GM12864 (cell line): ENCODE measurements at regions not wholly inside any gene's neighbourhood (a gene's known extent, or its start where the extent isn't known, plus 50 kb on each side); places are given as distances from the start of the nearest gene placed in this dataset.

Source experiments
- DNase-seq: peaks from one replicate; pipeline ENCODE4 v3.0.0-alpha.2; 2011; ENCODE audit warnings: low read depth
- H3K4me3 ChIP-seq: 2 replicates; pipeline ENCODE4 v1.5.1; 2011; ENCODE audit warnings: mild to moderate bottlenecking, low read depth, low read length, control low read depth
- TF ChIP-seq, protein P1 (sequence below): IDR thresholded peaks from 2 replicates; pipeline ENCODE4 v1.5.1; 2011; ENCODE audit warnings: low read depth, mild to moderate bottlenecking, moderate library complexity, low read length, control low read depth, inconsistent platforms; ENCODE audit errors: missing control alignments

DNA sequence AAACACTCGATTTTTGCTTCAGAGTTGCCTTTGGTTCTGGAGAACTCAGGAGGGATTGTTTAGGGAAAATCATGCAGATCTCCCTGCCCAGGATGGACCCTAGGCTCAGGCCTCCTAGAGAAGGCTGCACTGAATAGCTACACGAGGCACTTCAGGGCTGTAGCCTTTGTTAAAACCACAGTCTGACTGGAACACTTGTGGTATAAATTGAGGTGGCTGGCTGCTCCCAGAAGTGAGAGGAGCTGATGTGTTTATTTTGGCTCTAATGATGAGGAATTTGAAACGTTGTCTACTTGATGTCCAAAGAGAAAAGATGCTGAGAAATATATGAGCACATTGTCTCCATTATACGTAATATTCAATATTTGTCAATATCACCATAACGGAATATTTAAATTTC lies 762.1 kb upstream of the ARGLU1 start:
- DNase-seq, result no peak

DNA sequence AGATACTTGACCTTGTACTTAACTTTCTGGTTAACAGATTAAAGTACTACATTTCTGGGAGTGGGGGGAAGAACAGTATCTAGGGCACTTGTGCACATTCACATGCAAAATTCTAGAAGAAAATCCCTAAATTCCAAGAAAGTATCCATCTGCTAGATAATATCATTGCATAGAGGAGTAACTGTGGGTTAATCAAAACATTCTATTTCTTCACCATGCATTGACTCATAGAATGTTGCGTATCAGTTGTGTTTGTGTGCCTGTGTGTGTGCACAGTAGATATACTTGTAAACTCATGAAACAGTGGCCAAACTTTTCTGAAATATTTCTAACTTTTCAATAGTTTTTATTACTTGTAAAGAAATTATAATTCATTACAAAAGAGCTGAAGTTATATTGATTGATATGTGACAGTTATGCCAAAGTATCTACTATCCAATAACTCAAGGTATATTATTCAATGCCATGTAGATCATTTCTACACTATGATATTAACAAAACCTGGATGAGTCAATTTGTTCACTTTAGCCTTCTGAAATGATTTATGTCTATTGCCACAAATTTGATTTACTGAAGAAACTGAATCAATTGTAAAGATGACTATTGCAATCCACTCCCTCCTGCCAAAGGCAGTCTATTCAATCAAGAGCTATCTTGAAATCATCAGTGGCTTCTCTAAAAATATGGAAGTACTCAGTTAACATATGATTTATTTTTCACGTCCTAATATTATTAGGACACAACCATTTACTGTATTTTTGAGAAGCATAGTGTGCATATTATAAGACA lies 756.7 kb upstream of the ARGLU1 start:
- TF ChIP-seq, protein P1, sequence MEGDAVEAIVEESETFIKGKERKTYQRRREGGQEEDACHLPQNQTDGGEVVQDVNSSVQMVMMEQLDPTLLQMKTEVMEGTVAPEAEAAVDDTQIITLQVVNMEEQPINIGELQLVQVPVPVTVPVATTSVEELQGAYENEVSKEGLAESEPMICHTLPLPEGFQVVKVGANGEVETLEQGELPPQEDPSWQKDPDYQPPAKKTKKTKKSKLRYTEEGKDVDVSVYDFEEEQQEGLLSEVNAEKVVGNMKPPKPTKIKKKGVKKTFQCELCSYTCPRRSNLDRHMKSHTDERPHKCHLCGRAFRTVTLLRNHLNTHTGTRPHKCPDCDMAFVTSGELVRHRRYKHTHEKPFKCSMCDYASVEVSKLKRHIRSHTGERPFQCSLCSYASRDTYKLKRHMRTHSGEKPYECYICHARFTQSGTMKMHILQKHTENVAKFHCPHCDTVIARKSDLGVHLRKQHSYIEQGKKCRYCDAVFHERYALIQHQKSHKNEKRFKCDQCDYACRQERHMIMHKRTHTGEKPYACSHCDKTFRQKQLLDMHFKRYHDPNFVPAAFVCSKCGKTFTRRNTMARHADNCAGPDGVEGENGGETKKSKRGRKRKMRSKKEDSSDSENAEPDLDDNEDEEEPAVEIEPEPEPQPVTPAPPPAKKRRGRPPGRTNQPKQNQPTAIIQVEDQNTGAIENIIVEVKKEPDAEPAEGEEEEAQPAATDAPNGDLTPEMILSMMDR, result no peak
- H3K4me3 ChIP-seq, result no peak overlapping the region
- DNase-seq, result no peak

More for the DNA sequence above, 762.1 kb upstream of the ARGLU1 start:
- H3K4me3 ChIP-seq, result no peak overlapping the region
- TF ChIP-seq, protein P1, result no peak

DNA sequence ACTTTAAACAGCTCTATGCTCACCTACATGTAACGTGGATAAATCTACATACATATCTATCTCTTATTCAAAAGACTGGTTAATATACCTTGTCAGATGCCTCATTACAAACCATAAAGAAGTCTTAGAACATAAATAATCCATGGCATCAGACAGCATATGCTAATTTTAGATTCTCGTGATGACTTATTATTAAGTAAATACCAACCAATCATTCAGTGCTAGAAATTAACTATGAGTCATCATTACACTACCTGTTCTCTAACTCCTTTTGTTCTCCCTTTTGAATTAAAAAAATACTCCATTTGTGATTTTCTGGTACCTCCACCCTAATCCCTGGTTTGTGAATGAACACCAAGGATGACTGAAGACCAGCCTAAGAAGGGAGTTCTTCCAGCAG lies 754.3 kb upstream of the ARGLU1 start:
- no peak for DNase-seq
- H3K4me3 ChIP-seq, result no peak overlapping the region
- TF ChIP-seq, protein P1, result no peak

DNA sequence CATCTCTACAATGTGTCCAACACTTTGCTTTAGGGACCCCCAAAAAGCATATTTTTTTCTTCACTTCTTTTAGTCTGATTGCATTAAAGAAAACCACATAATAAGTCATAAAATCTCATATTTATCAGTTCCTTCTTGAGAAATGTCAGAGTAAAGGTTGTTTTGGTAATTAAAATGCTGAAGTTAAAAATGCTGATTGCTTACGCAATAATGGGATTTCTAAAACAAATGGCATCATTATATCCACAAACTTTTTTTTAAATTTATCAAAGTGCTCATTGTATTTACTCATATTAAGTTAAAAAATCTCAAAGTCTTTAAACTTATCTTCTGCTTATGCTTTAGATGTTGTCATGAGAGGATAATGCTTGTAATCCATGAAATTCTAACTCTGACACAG lies 737.2 kb upstream of the ARGLU1 start:
- DNase-seq, result no peak
- TF ChIP-seq, protein P1, result no peak
- H3K4me3 ChIP-seq, result no peak overlapping the region

DNA sequence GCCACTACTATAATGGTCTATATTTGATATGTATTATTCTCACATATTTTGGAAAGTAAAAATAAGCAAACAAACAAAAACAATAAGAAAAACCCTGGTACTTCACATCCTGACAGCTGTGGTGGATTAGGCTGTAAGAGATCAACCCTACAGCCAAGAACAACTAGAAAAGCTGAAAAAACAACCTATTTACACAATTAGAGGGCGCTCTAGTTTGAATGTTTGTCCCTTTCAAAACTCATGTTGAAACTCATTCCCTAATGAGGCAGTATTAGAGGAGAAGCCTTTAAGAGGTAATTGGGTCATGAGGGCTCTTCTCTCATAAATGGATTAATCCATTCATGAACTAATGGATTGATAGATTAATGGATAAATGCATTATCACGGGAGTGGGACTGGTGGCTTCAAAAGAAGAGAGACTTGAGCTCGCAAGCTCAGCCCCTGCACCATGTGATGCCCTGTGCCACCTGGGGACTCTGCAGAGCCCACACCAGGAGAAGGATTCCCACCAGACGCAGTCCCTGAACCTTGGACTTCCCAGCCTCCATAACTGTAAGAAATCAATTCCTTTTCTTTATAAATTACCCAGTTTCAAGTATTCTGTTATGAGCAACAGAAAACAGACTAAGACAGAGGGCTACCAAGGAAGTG lies 733.9 kb upstream of the ARGLU1 start:
- DNase-seq, result no peak
- TF ChIP-seq, protein P1, result no peak

DNA sequence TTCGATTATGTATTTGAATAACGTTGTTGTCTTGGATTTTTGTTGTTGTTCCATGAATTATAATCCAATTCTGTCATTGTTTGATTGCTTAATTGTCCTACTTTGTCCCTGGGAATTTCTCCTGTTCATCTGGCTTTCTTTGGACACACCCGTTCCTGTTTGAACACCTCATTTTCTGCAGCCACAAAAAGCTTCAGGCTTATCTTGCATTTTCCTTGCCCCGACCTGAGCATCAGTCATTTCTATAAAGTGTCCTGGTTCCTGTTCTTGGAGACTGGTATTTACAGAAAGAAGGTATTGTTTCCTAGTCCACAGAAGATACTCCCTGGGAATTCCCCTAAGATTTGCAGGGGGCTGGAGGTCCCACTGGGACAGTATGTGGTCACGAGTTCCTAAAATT lies 731.8 kb upstream of the ARGLU1 start:
- TF ChIP-seq, protein P1, result no peak
- DNase-seq, result no peak

More for the DNA sequence above, 733.9 kb upstream of the ARGLU1 start:
- no peak overlapping the region for H3K4me3 ChIP-seq

More for the DNA sequence above, 731.8 kb upstream of the ARGLU1 start:
- H3K4me3 ChIP-seq, result no peak overlapping the region
